GM12878 (cell line): ENCODE measurements at regions not wholly inside any gene's neighbourhood (a gene's known extent, or its start where the extent isn't known, plus 50 kb on each side); places are given as distances from the start of the nearest gene placed in this dataset.

ENCODE experiments used
- ATAC-seq: fragments of 200-7000 bp; cut with Tn5 transposase; 3 replicates; pipeline ENCODE4 v1.9.1; 2020; ENCODE audit warnings: mild to moderate bottlenecking, moderate library complexity
- BruUV-seq: library from RNA; stranded (reverse); fragments of 400-500 nt; replicated peaks from 2 replicates; lab custom pipeline; 2021; lab: Mats Ljungman, UMichigan
- CTCF ChIA-PET: fragments of 300-600 bp; sonication (Branson Sonifier 250); formaldehyde crosslinking; extraction: SDS; loops from one replicate; lab custom pipeline; 2021; ENCODE audit warnings: inconsistent platforms; lab: Yijun Ruan, JAX
- POLR2A ChIA-PET: fragments of 350-600 bp; formaldehyde crosslinking; extraction: SDS; loops from one replicate; lab custom pipeline; 2021; ENCODE audit warnings: inconsistent platforms; lab: Charles Lee
- RAD21 ChIA-PET: fragments of 300-600 bp; sonication (Branson Sonifier 250); formaldehyde crosslinking; loops from one replicate; lab custom pipeline; 2023; ENCODE audit warnings: antibody characterized with exemption; ENCODE audit not compliant: unreplicated experiment; lab: Charles Lee
- SMC1A ChIA-PET: fragments of 300-600 bp; sonication (Branson Sonifier 250); formaldehyde crosslinking; loops from one replicate; lab custom pipeline; 2023; ENCODE audit not compliant: unreplicated experiment, uncharacterized antibody; lab: Charles Lee
- DNase-seq: peaks from one replicate; pipeline ENCODE4 v3.0.0-alpha.2; 2011; ENCODE audit warnings: low read depth, low spot score
- FAIRE-seq: peaks from 3 replicates; lab custom pipeline; 2011; peaks lifted over from hg19 to GRCh38; lab: Jason Lieb, UNC
- H2AFZ ChIP-seq: 2 replicates; pipeline ENCODE4 v1.6.0; 2011; ENCODE audit warnings: low read depth, low read length, control low read depth; ENCODE audit not compliant: control insufficient read depth
- H3K27ac ChIP-seq: 2 replicates; pipeline ENCODE4 v1.5.1; 2011; ENCODE audit warnings: control low read depth; ENCODE audit not compliant: control insufficient read depth, insufficient read depth
- H3K27me3 ChIP-seq, 2 experiments: replicated peaks in 1 of 2; 2 replicates each; pipeline versions ENCODE4 v1.6.0 to v1.6.1; 2011; ENCODE audit warnings: low read length in 1 of 2; ENCODE audit not compliant: control insufficient read depth in 2 of 2, insufficient read depth in 2 of 2
- H3K36me3 ChIP-seq, 2 experiments: 2 replicates each; pipeline ENCODE4 v1.5.1; 2011; ENCODE audit warnings: low read length in 1 of 2; ENCODE audit not compliant: control insufficient read depth in 2 of 2, insufficient read depth in 2 of 2
- H3K4me1 ChIP-seq: 2 replicates; pipeline ENCODE4 v1.6.1; 2011; ENCODE audit warnings: mild to moderate bottlenecking, low read length, moderate library complexity, mixed read lengths; ENCODE audit not compliant: control insufficient read depth, insufficient read depth
- H3K4me2 ChIP-seq: 2 replicates; pipeline ENCODE4 v1.6.0; 2011; ENCODE audit warnings: control low read depth; ENCODE audit not compliant: control insufficient read depth, insufficient read depth
- H3K4me3 ChIP-seq: fragments of 200-600 bp; sonication (generic); 2 replicates; pipeline ENCODE4 v1.5.1; 2016
- H3K79me2 ChIP-seq: 2 replicates; pipeline ENCODE4 v1.6.0; 2011; ENCODE audit warnings: low read length; ENCODE audit not compliant: control insufficient read depth, insufficient read depth
- H3K9ac ChIP-seq: 2 replicates; pipeline ENCODE4 v1.8.0; 2011; ENCODE audit warnings: low read length, control low read depth, mixed read lengths; ENCODE audit not compliant: control insufficient read depth, insufficient read depth
- H3K9me3 ChIP-seq: replicated peaks from 3 replicates; pipeline ENCODE4 v1.5.1; 2011; ENCODE audit warnings: mild to moderate bottlenecking, low read length; ENCODE audit not compliant: control insufficient read depth, insufficient read depth
- H4K20me1 ChIP-seq: 2 replicates; pipeline ENCODE4 v1.6.0; 2011; ENCODE audit not compliant: control insufficient read depth, insufficient read depth
- ATF7 ChIP-seq: fragments of 450-650 bp; IDR thresholded peaks from 2 replicates; pipeline ENCODE4 v1.6.1; 2016; ENCODE audit warnings: low read depth, mild to moderate bottlenecking
- CBX5 ChIP-seq: sonication (generic); IDR thresholded peaks from 2 replicates; pipeline ENCODE4 v1.6.1; 2016; ENCODE audit warnings: low read depth, moderate library complexity, mild to moderate bottlenecking, inconsistent platforms
- E2F8 ChIP-seq: fragments of 450-650 bp; IDR thresholded peaks from 2 replicates; pipeline ENCODE4 v1.6.1; 2018; ENCODE audit warnings: mild to moderate bottlenecking, low read depth, moderate library complexity; ENCODE audit not compliant: partially characterized antibody
- HDGF ChIP-seq: fragments of 450-650 bp; IDR thresholded peaks from 2 replicates; pipeline ENCODE4 v1.6.1; 2016; ENCODE audit warnings: antibody characterized with exemption
- MYB ChIP-seq: fragments of 150-350 bp; IDR thresholded peaks from 2 replicates; pipeline ENCODE4 v1.6.1; 2014; ENCODE audit warnings: mild to moderate bottlenecking, low read depth, low read length, borderline replicate concordance
- NR2C2 ChIP-seq: IDR thresholded peaks from 2 replicates; pipeline ENCODE4 v1.6.1; 2011; ENCODE audit warnings: borderline replicate concordance, low read depth; ENCODE audit not compliant: control insufficient read depth, insufficient read length
- PRDM15 ChIP-seq: fragments of 450-650 bp; formaldehyde crosslinking; IDR thresholded peaks from 2 replicates; pipeline ENCODE4 v1.4.0; 2020; ENCODE audit warnings: mild to moderate bottlenecking, moderate library complexity
- SP1 ChIP-seq: IDR thresholded peaks from one replicate; pipeline ENCODE4 v1.6.1; 2011; ENCODE audit warnings: low read depth, low read length
- TCF3 ChIP-seq: IDR thresholded peaks from 2 replicates; pipeline ENCODE4 v1.6.1; 2012; ENCODE audit warnings: low read depth, mild to moderate bottlenecking, low read length, borderline replicate concordance; ENCODE audit not compliant: insufficient read depth
- WGBS: methylation state at CpG from one replicate; pipeline ENCODE4 v1.1.6; 2016; ENCODE audit warnings: low lambda C conversion rate; ENCODE audit not compliant: insufficient replicate concordance, insufficient coverage; ENCODE audit errors: missing lambda C conversion rate; 5-methylcytosine and 5-hydroxymethylcytosine counted together
- in situ Hi-C: fragments of 300-500 bp; cut with MboI; formaldehyde crosslinking; loops from 9 replicates; pipeline ENCODE4 v1.14.3; 2018; ENCODE audit warnings: mixed read lengths
- intact Hi-C: fragments of 100-400 bp; cut with micrococcal nuclease; formaldehyde crosslinking; loops from one replicate; pipeline ENCODE4 v1.14.2; 2022; ENCODE audit not compliant: unreplicated experiment

- no TSS peak for BruUV-seq
- ChIA-PET RAD21 (no interaction called here), SMC1A (no interaction called here), POLR2A (no interaction called here)
- Histone ChIP-seq H4K20me1 (no peaks in the 10 kb centered on the region), H3K9ac (no peak overlapping the region), H3K4me1 (no peaks in the 10 kb centered on the region), H3K27ac (no peak overlapping the region), H3K4me2 (no peak overlapping the region)
- intact Hi-C loops = no loop called here
- WGBS = 30% methylated on average over 2 of the region's 2 CpGs
- no peak for ATAC-seq
- in situ Hi-C loops = no loop called here
- TF ChIP-seq ATF7 (no peak), SP1 (no peak), MYB (no peak), PRDM15 (no peak), NR2C2 (no peak), HDGF (no peak), E2F8 (no peak), CBX5 (no peak), TCF3 (no peak)
- TF ChIP-seq, all 136 proteins: peak for 0
- H2AFZ ChIP-seq = no peak overlapping the region
- H3K27me3 ChIP-seq = no peaks in the 10 kb centered on the region
- FAIRE-seq = no peak
- H3K9me3 ChIP-seq = no peaks in the 10 kb centered on the region
- H3K36me3 ChIP-seq = no peaks in the 10 kb centered on the region
- H3K79me2 ChIP-seq = no peaks in the 10 kb centered on the region
- CTCF ChIA-PET = no interaction called here
- no peak overlapping the region for H3K4me3 ChIP-seq
- no peak for DNase-seq
These were observed 189.1 kb downstream of the HS3ST3B1 start for GRCh38 chr17:14489986-14490385.
